ENCODE measurements at regions not wholly inside any gene's neighbourhood (a gene's known extent, or its start where the extent isn't known, plus 50 kb on each side); places are given as distances from the start of the nearest gene placed in this dataset.

DNA sequence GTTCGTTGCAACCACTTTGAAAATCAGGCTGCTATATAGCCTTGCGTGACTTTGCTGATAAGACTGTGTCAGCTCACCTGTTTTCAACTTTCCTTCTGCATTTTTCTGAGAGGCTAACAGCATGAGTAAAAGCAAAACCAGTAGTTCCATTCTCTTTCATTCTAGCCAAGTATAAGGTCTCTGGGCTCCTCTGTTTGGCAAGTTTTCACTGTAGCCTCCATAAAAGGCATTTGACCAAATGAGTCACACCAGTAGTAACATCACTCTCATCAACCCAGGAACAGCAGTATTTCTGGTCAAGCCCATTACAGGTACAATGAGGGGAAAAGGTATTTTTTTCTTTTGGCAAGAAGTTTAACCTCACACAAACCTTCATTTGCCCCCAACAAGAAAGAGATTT lies 1149.8 kb upstream of the MIR17HG start:
- no peak for DNase-seq
- no peak for TF ChIP-seq GATA1 (IDR thresholded peaks at IDR 0.05; ENCODE audit: low read depth, low read length)
- TF ChIP-seq POLR2A (IDR thresholded peaks at IDR 0.05; ENCODE audit: low read length) = no peak

DNA sequence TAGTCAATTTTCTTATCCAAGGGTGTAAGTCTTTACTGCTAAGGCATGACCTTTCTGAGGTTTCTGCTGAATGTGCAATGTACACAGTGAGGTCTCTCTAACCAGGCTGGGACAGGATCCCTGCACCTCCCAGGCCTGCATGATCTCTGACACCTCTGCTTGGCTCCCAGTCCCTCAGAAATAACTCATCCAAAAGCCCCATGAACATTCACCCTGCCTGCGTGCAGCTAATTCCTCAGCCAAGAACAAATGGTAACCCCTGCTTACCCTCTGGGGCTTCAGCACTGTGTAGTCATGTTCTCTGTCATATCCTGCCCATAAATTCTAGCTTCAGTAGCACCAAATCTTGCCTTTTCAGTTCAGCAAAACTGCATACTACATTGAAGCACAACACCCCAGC lies 1146.3 kb upstream of the MIR17HG start:
- TF ChIP-seq GATA1 (IDR thresholded peaks at IDR 0.05; ENCODE audit: low read depth, low read length) (no peak), POLR2A (IDR thresholded peaks at IDR 0.05; ENCODE audit: low read length) (no peak)
- DNase-seq = no peak

DNA sequence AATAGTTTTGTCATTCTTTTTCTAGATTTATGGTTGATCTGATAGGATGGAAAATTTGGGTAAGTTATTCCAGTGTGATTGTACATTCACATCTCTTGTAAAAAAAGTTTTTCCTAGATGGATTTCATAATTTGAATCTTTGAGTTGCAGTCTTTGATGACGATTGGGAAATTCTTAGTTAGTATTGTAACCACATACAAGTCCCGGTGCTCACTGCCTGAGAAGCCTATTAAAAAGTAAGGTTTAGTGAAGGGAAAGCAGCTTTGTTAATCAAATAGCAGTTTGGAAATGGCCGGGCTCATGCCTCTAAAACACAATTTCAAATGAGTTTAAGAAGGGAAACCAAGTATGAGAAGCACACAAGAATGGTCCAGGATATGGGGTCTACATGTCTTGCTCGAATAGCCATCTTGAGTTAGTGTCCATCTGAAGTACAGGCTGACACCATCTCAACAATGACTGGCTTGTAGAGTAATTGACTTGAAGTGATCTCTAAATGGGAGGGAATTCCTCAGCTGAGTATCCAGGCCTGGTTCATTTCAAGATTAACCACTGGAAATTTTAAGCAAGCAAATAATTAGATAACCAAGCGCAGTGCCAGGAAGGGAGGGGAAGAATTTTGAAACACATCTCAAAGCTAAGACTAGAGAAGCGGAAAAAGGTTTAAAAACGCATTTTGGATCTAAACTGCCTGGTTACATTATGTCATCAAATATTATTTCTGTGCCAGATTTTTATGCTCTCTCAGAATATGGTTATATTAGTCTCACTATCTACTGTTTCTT lies 1145.6 kb upstream of the MIR17HG start:
- no peak for DNase-seq
- TF ChIP-seq GATA1 (IDR thresholded peaks at IDR 0.05; ENCODE audit: low read depth, low read length) = no peak
- TF ChIP-seq POLR2A (IDR thresholded peaks at IDR 0.05; ENCODE audit: low read length) = no peak

DNA sequence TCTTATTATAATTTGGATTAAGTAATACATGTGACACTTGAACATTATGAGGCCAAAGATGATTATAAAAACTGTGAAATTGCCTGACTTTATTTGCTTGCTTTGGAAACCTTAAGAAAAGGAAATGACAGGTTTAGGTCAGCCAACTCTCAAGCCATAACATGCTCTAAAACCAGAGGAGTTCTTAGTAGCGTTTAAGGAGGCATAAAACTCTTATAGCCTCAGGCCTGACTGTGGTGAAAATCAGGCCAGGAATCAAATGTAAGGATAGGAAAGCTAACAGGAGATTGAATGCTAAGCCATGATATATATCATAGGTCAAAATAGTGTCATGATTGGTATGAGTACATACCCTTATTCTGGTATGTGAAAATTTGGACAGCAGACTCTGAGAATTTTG lies 1142.4 kb upstream of the MIR17HG start:
- DNase-seq = no peak

DNA sequence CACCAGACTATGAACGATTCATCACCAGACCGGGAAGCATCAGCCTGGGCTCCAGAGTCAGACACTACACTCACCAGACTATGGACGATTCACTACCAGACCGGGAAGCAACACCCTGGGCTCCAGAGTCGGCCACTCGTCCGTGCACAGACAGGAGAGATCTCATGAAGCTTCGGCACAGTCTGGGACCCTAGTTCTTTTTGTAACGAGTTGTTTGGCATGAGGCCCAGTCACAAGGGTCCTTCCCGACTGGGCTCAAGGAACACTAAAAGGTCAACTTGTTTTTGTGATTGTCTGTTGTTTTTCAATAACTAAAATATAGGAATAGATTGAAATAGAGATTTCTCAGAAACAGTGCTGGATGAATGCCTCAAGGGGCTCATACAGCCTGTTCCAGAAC lies 1141.6 kb upstream of the MIR17HG start:
- TF ChIP-seq GATA1 (IDR thresholded peaks at IDR 0.05; ENCODE audit: low read depth, low read length) (no peak), POLR2A (IDR thresholded peaks at IDR 0.05; ENCODE audit: low read length) (no peak)
- DNase-seq = no peak

More for the DNA sequence above, 1142.4 kb upstream of the MIR17HG start:
- TF ChIP-seq GATA1 (IDR thresholded peaks at IDR 0.05; ENCODE audit: low read depth, low read length) = no peak
- TF ChIP-seq POLR2A (IDR thresholded peaks at IDR 0.05; ENCODE audit: low read length) = no peak

DNA sequence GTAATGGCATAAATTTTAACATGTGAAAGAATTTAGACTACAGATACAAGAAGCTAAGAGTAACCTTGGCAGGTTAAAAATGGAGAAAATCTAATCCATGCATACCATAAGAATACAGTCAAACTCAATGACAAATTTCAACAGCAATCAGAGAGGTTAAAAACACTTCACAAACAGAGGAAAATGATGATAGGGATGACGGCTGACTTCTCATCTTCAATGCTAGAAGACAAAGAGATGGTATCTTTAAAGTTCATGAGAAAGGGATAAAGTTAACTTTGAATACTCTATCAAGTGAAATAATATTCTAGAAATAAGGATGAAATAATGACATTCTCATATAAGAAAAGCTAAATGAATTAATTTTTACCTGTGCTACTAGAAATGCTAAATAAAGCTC lies 1130.2 kb upstream of the MIR17HG start:
- DNase-seq = no peak
- TF ChIP-seq POLR2A (IDR thresholded peaks at IDR 0.05; ENCODE audit: low read length) = no peak
- TF ChIP-seq GATA1 (IDR thresholded peaks at IDR 0.05; ENCODE audit: low read depth, low read length) = no peak

DNA sequence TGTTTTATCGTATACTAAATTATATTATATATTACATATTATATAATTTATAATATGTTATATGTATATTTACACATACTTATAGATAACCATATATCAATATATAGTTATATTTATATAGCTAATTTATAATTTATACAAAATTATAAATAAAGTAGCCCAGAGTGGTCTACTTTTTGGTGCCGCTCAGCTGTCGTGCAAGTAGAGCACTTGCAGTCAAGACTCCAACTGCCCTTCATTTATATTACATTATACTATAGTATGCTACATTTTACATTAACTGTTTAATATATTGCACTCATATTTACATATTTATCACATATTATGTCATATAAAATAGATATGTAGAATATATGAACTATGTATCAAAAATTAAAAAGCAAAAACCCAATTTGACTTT lies 1124.7 kb upstream of the MIR17HG start:
- TF ChIP-seq POLR2A (IDR thresholded peaks at IDR 0.05; ENCODE audit: low read length) = no peak
- TF ChIP-seq GATA1 (IDR thresholded peaks at IDR 0.05; ENCODE audit: low read depth, low read length) = no peak
- DNase-seq = no peak

DNA sequence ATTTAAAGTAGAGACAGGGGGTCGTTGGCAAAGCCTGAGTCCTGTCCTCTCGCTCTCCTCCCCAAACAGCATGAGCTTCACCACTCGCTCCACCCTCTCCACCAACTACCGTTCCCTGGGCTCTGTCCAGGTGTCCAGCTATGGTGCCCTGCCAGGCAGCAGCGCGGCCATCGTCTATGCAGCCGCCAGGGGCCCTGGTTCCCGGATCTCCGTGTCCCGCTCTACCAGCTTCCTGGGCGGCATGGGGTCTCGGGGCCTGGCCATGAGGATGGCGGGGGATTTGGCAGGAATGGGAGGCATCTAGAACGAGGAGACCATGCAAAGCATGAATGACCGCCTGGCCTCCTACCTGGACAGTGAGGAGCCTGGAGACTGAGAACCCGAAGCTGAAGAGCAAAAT lies 1117.2 kb upstream of the MIR17HG start:
- no peak for DNase-seq
- TF ChIP-seq POLR2A (IDR thresholded peaks at IDR 0.05; ENCODE audit: low read length) = no peak
- TF ChIP-seq GATA1 (IDR thresholded peaks at IDR 0.05; ENCODE audit: low read depth, low read length) = no peak

DNA sequence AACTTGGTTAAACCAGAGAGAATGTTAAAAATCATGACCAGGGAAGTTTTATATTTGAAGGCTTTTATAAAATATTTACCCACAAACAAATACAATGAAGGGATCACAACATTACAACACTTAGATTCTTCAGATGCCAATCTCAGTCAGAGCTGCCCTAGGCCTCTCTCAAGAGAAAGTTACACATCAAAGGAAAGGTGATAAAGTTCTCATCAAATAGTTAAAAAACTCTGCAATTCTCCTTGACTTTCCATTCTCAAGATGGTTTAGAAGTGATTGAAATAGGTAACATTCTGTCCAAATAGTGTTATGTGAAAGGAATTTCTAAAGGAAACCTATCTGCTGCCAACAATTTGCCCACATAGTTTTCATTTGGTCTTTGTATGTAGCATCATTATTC lies 1115.2 kb upstream of the MIR17HG start:
- TF ChIP-seq POLR2A (IDR thresholded peaks at IDR 0.05; ENCODE audit: low read length) (no peak), GATA1 (IDR thresholded peaks at IDR 0.05; ENCODE audit: low read depth, low read length) (no peak)
- no peak for DNase-seq

DNA sequence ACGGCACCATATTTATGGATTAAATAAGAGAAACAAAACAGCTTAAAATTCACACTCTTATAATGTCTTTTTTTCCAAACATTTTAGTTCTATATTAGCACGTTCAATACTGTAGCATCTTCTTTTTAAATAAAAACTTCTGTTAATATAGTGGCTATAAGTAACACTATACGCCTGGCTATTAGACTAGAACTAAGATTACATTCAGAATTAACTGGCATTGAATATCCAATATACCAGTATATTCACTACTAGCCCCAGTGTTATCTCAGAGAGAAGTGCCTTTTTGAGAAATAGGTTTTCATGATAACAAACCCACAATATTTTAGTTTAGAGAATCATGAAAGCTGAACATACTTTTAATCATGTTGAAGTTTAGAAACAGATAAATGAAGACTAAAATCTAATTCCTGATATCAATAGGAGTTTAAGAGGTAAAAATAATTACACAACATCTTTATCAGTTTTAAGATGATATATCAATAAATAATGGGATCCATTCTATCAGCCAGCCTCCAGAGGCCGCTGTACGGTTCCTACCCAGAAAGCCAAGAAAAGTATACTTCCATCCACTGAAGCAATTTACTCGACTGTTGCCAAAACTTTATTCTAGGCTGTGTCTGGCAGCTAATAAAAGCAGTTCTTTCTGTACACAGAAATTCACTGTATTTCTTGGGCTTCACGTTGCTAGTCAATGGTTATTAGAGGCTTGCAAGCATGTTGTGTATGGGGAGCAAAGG lies 1113.4 kb upstream of the MIR17HG start:
- TF ChIP-seq GATA1 (IDR thresholded peaks at IDR 0.05; ENCODE audit: low read depth, low read length) = no peak
- no peak for TF ChIP-seq POLR2A (IDR thresholded peaks at IDR 0.05; ENCODE audit: low read length)
- no peak for DNase-seq

DNA sequence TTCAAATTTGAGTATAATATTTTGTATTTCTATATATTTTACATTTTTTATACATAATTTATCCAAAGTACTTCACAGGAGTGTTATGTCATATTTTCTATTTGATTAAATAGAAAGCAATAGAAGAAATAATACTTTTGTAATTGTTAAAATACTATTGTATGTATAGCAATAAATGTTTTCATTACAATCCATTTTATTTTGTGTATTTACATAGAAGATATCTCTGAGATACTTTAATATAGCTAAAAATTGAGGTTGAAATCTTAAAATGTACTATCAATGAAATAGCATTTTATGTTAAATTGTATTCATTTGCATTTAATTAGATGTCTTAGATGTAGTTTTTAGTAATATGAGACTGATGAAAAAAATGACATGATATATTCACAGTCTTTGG lies 1109.6 kb upstream of the MIR17HG start:
- DNase-seq = no peak
- TF ChIP-seq GATA1 (IDR thresholded peaks at IDR 0.05; ENCODE audit: low read depth, low read length) (no peak), POLR2A (IDR thresholded peaks at IDR 0.05; ENCODE audit: low read length) (no peak)

DNA sequence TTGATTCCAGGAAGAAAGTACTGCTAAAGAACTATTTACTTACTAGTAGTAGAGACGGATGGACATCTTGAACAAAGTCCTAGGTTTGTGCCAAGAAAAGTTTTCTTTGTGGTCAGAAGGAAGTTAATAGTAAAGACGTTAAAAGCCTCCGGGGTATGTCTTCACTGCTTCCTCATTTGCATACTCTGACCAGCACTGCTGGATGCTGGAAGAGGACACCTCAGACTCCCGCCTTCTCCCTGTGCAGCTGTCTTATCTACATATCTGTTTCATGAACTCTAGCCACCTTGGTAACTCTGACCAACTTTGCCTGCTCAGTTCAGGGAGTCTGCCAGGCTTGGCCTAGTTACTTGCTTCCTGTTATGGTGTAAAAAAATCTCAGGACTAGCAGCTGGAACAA lies 1109.1 kb upstream of the MIR17HG start:
- no peak for DNase-seq
- no peak for TF ChIP-seq POLR2A (IDR thresholded peaks at IDR 0.05; ENCODE audit: low read length)
- TF ChIP-seq GATA1 (IDR thresholded peaks at IDR 0.05; ENCODE audit: low read depth, low read length) = no peak

DNA sequence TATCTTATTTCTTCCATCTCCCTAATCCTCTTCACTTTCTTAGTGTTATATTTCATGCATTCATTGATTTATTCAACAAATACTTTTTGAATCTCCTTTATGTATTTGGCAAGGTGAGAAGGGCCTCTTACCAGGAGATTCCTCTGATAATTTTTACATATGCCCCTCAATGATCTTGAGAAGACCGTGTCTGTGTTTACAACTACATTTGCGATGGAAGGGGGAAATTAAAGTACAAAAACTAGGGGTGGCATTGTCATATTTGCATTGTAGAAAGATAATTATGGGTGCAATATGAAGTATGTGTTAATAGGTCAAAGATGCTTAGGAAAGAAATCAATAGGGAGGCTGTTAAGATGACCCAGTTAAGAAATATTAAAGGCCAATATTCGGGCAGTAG lies 1108.4 kb upstream of the MIR17HG start:
- DNase-seq = no peak
- no peak for TF ChIP-seq GATA1 (IDR thresholded peaks at IDR 0.05; ENCODE audit: low read depth, low read length)
- TF ChIP-seq POLR2A (IDR thresholded peaks at IDR 0.05; ENCODE audit: low read length) = no peak

DNA sequence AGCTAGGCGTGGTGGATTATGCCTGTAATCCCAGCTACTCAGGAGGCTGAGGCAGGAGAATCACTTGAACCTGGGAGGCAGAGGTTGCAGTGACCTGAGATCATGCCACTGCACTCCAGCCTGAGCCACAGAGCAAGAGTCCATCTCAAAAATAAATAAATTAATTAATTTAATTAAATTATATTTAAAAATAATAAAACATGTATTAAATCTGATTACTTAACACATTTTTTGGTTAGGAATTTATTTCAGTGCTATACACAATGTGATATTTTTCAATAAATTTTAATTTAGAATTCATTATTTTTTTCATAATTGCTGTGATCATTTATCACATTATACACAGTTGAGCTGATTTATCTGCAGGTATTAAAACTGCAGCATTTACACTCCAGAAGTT lies 1101.5 kb upstream of the MIR17HG start:
- TF ChIP-seq GATA1 (IDR thresholded peaks at IDR 0.05; ENCODE audit: low read depth, low read length) = no peak
- DNase-seq = no peak

Measured in erythroblast (primary cell).